ENCODE measurements at regions not wholly inside any gene's neighbourhood (a gene's known extent, or its start where the extent isn't known, plus 50 kb on each side); places are given as distances from the start of the nearest gene placed in this dataset.

GRCh38 chr4:126758493-126758892 is 874.3 kb upstream of the INTU start:
- TF ChIP-seq ZNF274 (IDR thresholded peaks at IDR 0.05; ENCODE audit: low read depth, low read length) (no peak), YY1 (IDR thresholded peaks at IDR 0.05; ENCODE audit: insufficient read depth, insufficient read length) (no peak), SUZ12 (IDR thresholded peaks at IDR 0.05; ENCODE audit: extremely low read depth, insufficient read depth, insufficient read length) (no peak)
